ENCODE measurements at regions not wholly inside any gene's neighbourhood (a gene's known extent, or its start where the extent isn't known, plus 50 kb on each side); places are given as distances from the start of the nearest gene placed in this dataset.

DNA sequence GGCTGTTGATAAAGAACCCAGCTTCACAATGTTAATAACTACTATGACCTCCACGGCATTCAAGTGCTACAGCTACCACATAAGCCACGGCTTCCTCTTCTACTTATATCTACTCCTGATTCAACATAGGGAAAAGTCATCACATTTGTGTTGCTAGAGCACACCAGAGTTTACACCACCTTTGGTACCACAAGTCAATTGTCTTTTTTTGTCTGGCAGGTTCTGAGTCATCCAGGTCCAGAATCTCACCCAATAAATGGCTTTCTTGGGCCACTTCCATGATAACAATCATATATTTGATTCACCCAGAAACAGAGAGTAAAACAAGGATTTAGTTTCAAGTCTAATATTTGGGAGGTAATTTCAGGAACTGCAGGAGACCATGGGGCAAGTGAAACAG, 480.2 kb downstream of the TMX3 start:
- no peak for TF ChIP-seq TAF1 (conservative IDR thresholded peaks at IDR 0.05)
- TF ChIP-seq, protein P1, sequence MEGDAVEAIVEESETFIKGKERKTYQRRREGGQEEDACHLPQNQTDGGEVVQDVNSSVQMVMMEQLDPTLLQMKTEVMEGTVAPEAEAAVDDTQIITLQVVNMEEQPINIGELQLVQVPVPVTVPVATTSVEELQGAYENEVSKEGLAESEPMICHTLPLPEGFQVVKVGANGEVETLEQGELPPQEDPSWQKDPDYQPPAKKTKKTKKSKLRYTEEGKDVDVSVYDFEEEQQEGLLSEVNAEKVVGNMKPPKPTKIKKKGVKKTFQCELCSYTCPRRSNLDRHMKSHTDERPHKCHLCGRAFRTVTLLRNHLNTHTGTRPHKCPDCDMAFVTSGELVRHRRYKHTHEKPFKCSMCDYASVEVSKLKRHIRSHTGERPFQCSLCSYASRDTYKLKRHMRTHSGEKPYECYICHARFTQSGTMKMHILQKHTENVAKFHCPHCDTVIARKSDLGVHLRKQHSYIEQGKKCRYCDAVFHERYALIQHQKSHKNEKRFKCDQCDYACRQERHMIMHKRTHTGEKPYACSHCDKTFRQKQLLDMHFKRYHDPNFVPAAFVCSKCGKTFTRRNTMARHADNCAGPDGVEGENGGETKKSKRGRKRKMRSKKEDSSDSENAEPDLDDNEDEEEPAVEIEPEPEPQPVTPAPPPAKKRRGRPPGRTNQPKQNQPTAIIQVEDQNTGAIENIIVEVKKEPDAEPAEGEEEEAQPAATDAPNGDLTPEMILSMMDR (IDR thresholded peaks at IDR 0.05; ENCODE audit: low read depth, low read length, missing input control): no peak

Data from liver (tissue), 3 donors.